HCT116 (cell line): ENCODE measurements at regions not wholly inside any gene's neighbourhood (a gene's known extent, or its start where the extent isn't known, plus 50 kb on each side); places are given as distances from the start of the nearest gene placed in this dataset.

Experiments used
- ATAC-seq: fragments of 200-7000 bp; cut with Tn5 transposase; 2 replicates; pipeline ENCODE4 v1.9.1; 2020; ENCODE audit warnings: mild to moderate bottlenecking, moderate library complexity
- BruUV-seq: library from RNA; stranded (reverse); fragments of 400-500 nt; replicated peaks from 2 replicates; lab custom pipeline; 2021; lab: Mats Ljungman, UMichigan
- CTCF ChIA-PET: fragments of 300-600 bp; sonication (Branson Sonifier 250); formaldehyde crosslinking; loops from one replicate; lab custom pipeline; 2021; ENCODE audit warnings: antibody characterized with exemption; lab: Charles Lee
- POLR2A ChIA-PET: fragments of 300-600, 350-600 bp; sonication (Branson Sonifier 250); formaldehyde crosslinking; loops from one replicate; lab custom pipeline; 2021; ENCODE audit warnings: antibody characterized with exemption; lab: Charles Lee
- RAD21 ChIA-PET, 2 experiments: fragments of 300-600 bp; sonication (Branson Sonifier 250); formaldehyde crosslinking; loops; one replicate each; lab custom pipeline; 2023; ENCODE audit warnings: low total read pairs in 2 of 2; ENCODE audit not compliant: uncharacterized antibody in 2 of 2, unreplicated experiment in 2 of 2, low non-redundant PET in 1 of 2; lab: Charles Lee
- DNase-seq: peaks from one replicate; pipeline ENCODE4 v3.0.0-alpha.2; 2010; ENCODE audit warnings: low read depth, low spot score
- H2AFZ ChIP-seq: fragments of 200-600 bp; shearing (Covaris generic), sonication (generic); 2 replicates; pipeline ENCODE4 v1.6.1; 2017; ENCODE audit warnings: low read depth, mixed run types, mixed read lengths, antibody characterized with exemption, low read length; ENCODE audit not compliant: poor library complexity, severe bottlenecking
- H3K27ac ChIP-seq: 2 replicates; pipeline ENCODE4 v1.5.1; 2012; ENCODE audit warnings: low read depth, low read length
- H3K27me3 ChIP-seq: fragments of 200-600 bp; sonication (generic); 2 replicates; pipeline ENCODE4 v1.6.1; 2016; ENCODE audit warnings: mixed run types, low read length, mixed read lengths; ENCODE audit not compliant: insufficient read depth
- H3K36me3 ChIP-seq, 2 experiments: fragments of 200-500 bp in 1 of 2; fragments of 200-600 bp in 1 of 2; sonication (Bioruptor generic) in 1 of 2; sonication (generic) in 1 of 2; 2 replicates each; pipeline versions ENCODE4 v1.5.1 to v1.6.1; 2014 to 2016; ENCODE audit warnings: low read length in 2 of 2, inconsistent platforms in 1 of 2, mixed read lengths in 1 of 2, mixed run types in 1 of 2; ENCODE audit not compliant: insufficient read depth in 2 of 2, control insufficient read depth in 1 of 2
- H3K4me1 ChIP-seq, 2 experiments: fragments of 200-600 bp in 1 of 2; sonication (generic) in 1 of 2; 2 replicates each; pipeline versions ENCODE4 v1.5.1 to v1.6.1; 2012 to 2017; ENCODE audit warnings: low read length in 2 of 2, inconsistent platforms in 1 of 2, mild to moderate bottlenecking in 1 of 2, mixed read lengths in 1 of 2, mixed run types in 1 of 2, moderate library complexity in 1 of 2; ENCODE audit not compliant: insufficient read depth in 2 of 2, control insufficient read depth in 1 of 2
- H3K4me2 ChIP-seq: fragments of 200-600 bp; sonication (generic); 2 replicates; pipeline ENCODE4 v1.6.1; 2017; ENCODE audit warnings: mixed run types, low read length, mixed read lengths
- H3K4me3 ChIP-seq, 2 experiments: fragments of 200-600 bp in 1 of 2; sonication (generic) in 1 of 2; replicated peaks in 1 of 2; 2 replicates each; pipeline ENCODE4 v1.5.1; 2011 to 2016; ENCODE audit warnings: low read length in 2 of 2, control low read depth in 1 of 2, low read depth in 1 of 2, mild to moderate bottlenecking in 1 of 2, mixed read lengths in 1 of 2, mixed run types in 1 of 2
- H3K79me2 ChIP-seq: fragments of 200-600 bp; sonication (generic); 2 replicates; pipeline ENCODE4 v1.6.1; 2017; ENCODE audit warnings: mild to moderate bottlenecking, mixed run types, low read length, moderate library complexity, mixed read lengths; ENCODE audit not compliant: insufficient read depth
- H3K9ac ChIP-seq: fragments of 200-600 bp; sonication (generic); 2 replicates; pipeline ENCODE4 v1.6.1; 2016; ENCODE audit warnings: low read length, mixed read lengths
- H3K9me2 ChIP-seq: fragments of 200-600 bp; sonication (generic), shearing (Covaris generic); 2 replicates; pipeline ENCODE4 v1.6.1; 2017; ENCODE audit warnings: mixed run types, mild to moderate bottlenecking, moderate library complexity; ENCODE audit not compliant: insufficient read depth
- H3K9me3 ChIP-seq, 2 experiments: fragments of 200-500 bp in 1 of 2; fragments of 200-600 bp in 1 of 2; sonication (Bioruptor generic) in 1 of 2; sonication (generic) in 1 of 2; 2 replicates each; pipeline ENCODE4 v1.6.1; 2014 to 2017; ENCODE audit warnings: low read length in 2 of 2, mixed read lengths in 2 of 2, inconsistent platforms in 1 of 2, low read depth in 1 of 2, mild to moderate bottlenecking in 1 of 2, mixed run types in 1 of 2, moderate library complexity in 1 of 2; ENCODE audit not compliant: control insufficient read depth in 1 of 2, insufficient read depth in 1 of 2
- H4K20me1 ChIP-seq: fragments of 200-600 bp; sonication (generic), shearing (Covaris generic); 2 replicates; pipeline ENCODE4 v1.6.1; 2017; ENCODE audit warnings: mixed run types, mild to moderate bottlenecking, moderate library complexity; ENCODE audit not compliant: insufficient read depth
- CBX3 ChIP-seq: IDR thresholded peaks from 2 replicates; pipeline ENCODE4 v1.6.1; 2012; ENCODE audit warnings: low read depth
- EGR1 ChIP-seq: IDR thresholded peaks from 2 replicates; pipeline ENCODE4 v1.6.1; 2012; ENCODE audit warnings: low read depth
- ELF1 ChIP-seq: IDR thresholded peaks from 2 replicates; pipeline ENCODE4 v1.6.1; 2012; ENCODE audit warnings: low read depth, borderline replicate concordance
- EZH2phosphoT487 ChIP-seq: fragments of 200-600 bp; IDR thresholded peaks from 2 replicates; pipeline ENCODE4 v1.6.1; 2018; ENCODE audit warnings: antibody characterized with exemption, borderline replicate concordance
- JUND ChIP-seq: IDR thresholded peaks from 2 replicates; pipeline ENCODE4 v1.6.1; 2012
- POLR2A ChIP-seq: IDR thresholded peaks from 2 replicates; pipeline ENCODE4 v1.7.0; 2011; ENCODE audit warnings: borderline replicate concordance; ENCODE audit not compliant: insufficient read depth, insufficient read length; ENCODE audit errors: extremely low read depth
- RAD21 ChIP-seq: IDR thresholded peaks from 2 replicates; pipeline ENCODE4 v1.6.1; 2012; ENCODE audit warnings: low read depth, mild to moderate bottlenecking
- SIN3A ChIP-seq: IDR thresholded peaks from 2 replicates; pipeline ENCODE4 v1.6.1; 2012; ENCODE audit warnings: low read depth
- SRF ChIP-seq: IDR thresholded peaks from 2 replicates; pipeline ENCODE4 v1.6.1; 2012; ENCODE audit warnings: low read depth
- TCF7L2 ChIP-seq: IDR thresholded peaks from 2 replicates; pipeline ENCODE4 v1.7.0; 2011; ENCODE audit warnings: borderline replicate concordance, inconsistent platforms; ENCODE audit not compliant: insufficient read depth, insufficient read length; ENCODE audit errors: extremely low read depth
- ZFX ChIP-seq: fragments of 450-650 bp; IDR thresholded peaks from 2 replicates; pipeline ENCODE4 v1.6.1; 2017
- ZNF274 ChIP-seq: fragments of 200-500 bp; sonication (Bioruptor generic); IDR thresholded peaks from 2 replicates; pipeline ENCODE4 v1.6.1; 2014; ENCODE audit warnings: mild to moderate bottlenecking, low read depth, low read length, inconsistent platforms
- intact Hi-C: fragments of 100-400 bp; cut with micrococcal nuclease; formaldehyde crosslinking; loops from 2 replicates; pipeline ENCODE4 v1.10.0; 2022
- TF ChIP-seq, protein P1 (sequence below), 3 experiments: fragments of 200-600 bp in 1 of 3; sonication (generic) in 1 of 3; IDR thresholded peaks in 2 of 3; conservative IDR thresholded peaks in 1 of 3; 2 replicates each; pipeline ENCODE4 v1.5.1; 2012 to 2017; ENCODE audit warnings: low read depth in 2 of 3, low read length in 2 of 3, antibody characterized with exemption in 1 of 3, borderline replicate concordance in 1 of 3, control low read depth in 1 of 3, mild to moderate bottlenecking in 1 of 3, mixed read lengths in 1 of 3, mixed run types in 1 of 3, moderate library complexity in 1 of 3; ENCODE audit not compliant: insufficient read depth in 1 of 3

DNA sequence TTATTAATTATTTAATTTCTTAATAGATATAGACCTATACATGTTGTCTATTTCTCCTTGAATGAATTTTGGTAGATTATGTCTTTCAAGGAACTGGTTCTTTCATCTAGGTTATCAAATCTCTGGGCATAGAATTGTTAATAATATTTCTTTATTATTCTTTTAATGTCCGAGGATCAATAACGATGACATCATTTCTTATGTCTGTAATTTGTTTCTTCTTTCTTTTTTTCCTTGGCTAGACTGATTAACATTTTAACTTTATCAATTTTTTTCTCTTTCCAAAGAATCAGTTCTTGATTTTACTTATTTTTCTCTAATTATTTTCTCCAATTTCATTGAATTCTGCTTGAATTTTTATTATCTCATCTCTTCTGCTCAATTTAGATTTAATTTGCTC lies 156.0 kb downstream of the ISL1 start:
- no peak for TF ChIP-seq SRF
- TF ChIP-seq EGR1, result no peak
- TF ChIP-seq JUND, result no peak
- no peak for TF ChIP-seq EZH2phosphoT487
- TF ChIP-seq ZNF274, result no peak
- no peak for TF ChIP-seq ELF1
- TF ChIP-seq CBX3, result no peak
- no peak for TF ChIP-seq TCF7L2
- no peak for TF ChIP-seq RAD21
- no peak for TF ChIP-seq ZFX
- TF ChIP-seq POLR2A, result no peak
- TF ChIP-seq, protein P1, sequence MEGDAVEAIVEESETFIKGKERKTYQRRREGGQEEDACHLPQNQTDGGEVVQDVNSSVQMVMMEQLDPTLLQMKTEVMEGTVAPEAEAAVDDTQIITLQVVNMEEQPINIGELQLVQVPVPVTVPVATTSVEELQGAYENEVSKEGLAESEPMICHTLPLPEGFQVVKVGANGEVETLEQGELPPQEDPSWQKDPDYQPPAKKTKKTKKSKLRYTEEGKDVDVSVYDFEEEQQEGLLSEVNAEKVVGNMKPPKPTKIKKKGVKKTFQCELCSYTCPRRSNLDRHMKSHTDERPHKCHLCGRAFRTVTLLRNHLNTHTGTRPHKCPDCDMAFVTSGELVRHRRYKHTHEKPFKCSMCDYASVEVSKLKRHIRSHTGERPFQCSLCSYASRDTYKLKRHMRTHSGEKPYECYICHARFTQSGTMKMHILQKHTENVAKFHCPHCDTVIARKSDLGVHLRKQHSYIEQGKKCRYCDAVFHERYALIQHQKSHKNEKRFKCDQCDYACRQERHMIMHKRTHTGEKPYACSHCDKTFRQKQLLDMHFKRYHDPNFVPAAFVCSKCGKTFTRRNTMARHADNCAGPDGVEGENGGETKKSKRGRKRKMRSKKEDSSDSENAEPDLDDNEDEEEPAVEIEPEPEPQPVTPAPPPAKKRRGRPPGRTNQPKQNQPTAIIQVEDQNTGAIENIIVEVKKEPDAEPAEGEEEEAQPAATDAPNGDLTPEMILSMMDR (IDR thresholded peaks at IDR 0.05 in 2 of 3, conservative IDR thresholded peaks at IDR 0.05 in 1 of 3; ENCODE audit: borderline replicate concordance in 1 of 3, insufficient read depth in 1 of 3, low read depth in 2 of 3, low read length in 2 of 3), result no peak
- TF ChIP-seq SIN3A, result no peak
- RAD21 ChIA-PET, result no interaction called here
- Histone ChIP-seq H3K4me3 (no peak overlapping the region), H3K36me3 (no peaks in the 10 kb centered on the region), H2AFZ (no peak overlapping the region), H3K9me2 (no peaks in the 10 kb centered on the region), H3K27me3 (no peaks in the 10 kb centered on the region), H3K27ac (no peak overlapping the region), H3K9ac (no peak overlapping the region), H4K20me1 (no peaks in the 10 kb centered on the region), H3K4me1 (no peaks in the 10 kb centered on the region), H3K79me2 (no peaks in the 10 kb centered on the region), H3K9me3 (no peaks in the 10 kb centered on the region), H3K4me2 (no peak overlapping the region)
- CTCF ChIA-PET, result no interaction called here
- BruUV-seq, result no TSS peak
- intact Hi-C loops, result no loop called here
- ATAC-seq (no peak), DNase-seq (no peak)
- POLR2A ChIA-PET, result no interaction called here
